ENCODE measurements at regions not wholly inside any gene's neighbourhood (a gene's known extent, or its start where the extent isn't known, plus 50 kb on each side); places are given as distances from the start of the nearest gene placed in this dataset.

DNA sequence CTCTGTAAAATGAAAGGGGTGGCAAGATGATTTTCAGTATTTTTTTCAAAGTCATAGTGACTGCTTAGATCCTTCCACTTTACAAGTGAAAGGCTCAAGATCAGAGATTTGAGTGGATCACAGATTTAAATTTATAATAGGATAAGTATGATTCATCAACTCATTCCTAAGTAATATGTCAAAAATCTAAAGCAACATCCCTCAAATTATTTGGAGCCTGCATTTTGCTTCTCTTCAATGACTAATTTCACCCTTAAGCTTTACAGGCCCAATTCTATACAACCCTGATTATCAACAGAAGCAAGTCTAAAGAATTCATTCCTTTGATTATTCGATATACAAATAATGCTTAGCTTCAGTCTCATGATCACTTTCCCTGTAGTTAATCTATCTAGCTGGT is 93.9 kb upstream of the HEY2 start:
- DNase-seq (ENCODE audit: extremely low spot score), result no peak
- ChIA-PET CTCF (interaction anchor here (2.3 kb wide), 1 partner anchor 28 kb away, joined by 5 read pairs; no protein-coding TSS in a partner anchor), POLR2A (no interaction called here)
- TF ChIP-seq, protein P1, sequence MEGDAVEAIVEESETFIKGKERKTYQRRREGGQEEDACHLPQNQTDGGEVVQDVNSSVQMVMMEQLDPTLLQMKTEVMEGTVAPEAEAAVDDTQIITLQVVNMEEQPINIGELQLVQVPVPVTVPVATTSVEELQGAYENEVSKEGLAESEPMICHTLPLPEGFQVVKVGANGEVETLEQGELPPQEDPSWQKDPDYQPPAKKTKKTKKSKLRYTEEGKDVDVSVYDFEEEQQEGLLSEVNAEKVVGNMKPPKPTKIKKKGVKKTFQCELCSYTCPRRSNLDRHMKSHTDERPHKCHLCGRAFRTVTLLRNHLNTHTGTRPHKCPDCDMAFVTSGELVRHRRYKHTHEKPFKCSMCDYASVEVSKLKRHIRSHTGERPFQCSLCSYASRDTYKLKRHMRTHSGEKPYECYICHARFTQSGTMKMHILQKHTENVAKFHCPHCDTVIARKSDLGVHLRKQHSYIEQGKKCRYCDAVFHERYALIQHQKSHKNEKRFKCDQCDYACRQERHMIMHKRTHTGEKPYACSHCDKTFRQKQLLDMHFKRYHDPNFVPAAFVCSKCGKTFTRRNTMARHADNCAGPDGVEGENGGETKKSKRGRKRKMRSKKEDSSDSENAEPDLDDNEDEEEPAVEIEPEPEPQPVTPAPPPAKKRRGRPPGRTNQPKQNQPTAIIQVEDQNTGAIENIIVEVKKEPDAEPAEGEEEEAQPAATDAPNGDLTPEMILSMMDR (IDR thresholded peaks at IDR 0.05; ENCODE audit: control extremely low read depth, extremely low read depth, low read depth, missing control alignments), result no peak

DNA sequence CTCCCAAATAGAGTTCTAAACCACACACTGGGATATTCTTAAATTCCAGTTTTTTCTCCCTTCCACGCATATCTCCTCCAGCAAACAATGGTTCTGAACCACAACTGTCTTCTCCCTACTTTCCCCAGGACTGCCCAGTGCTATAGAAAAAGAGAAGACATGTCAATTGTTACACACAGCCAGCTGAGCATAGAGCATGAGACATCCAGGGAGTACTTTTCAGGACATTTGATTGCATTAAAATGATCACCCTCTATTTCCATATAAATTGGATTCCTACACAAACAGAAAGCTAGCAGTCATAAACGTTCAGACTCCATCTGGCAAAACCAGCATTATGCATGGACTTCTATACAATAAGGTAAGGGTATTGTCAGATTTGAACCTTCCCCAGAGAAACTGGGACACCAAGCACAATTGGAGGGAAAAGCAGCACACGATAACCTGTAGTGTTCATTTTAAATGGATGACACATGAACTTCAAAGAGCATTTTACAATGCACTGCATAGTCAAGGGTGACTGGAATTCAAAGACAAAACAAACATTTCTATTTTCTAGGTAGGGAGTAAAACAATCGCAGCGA is 93.1 kb upstream of the HEY2 start:
- TF ChIP-seq, protein P1 (IDR thresholded peaks at IDR 0.05; ENCODE audit: control extremely low read depth, extremely low read depth, low read depth, missing control alignments), result no peak
- no peak for DNase-seq (ENCODE audit: extremely low spot score)
- ChIA-PET POLR2A (no interaction called here), CTCF (interaction anchor here (2.3 kb wide), 1 partner anchor 29 kb away, joined by 5 read pairs; no protein-coding TSS in a partner anchor)

DNA sequence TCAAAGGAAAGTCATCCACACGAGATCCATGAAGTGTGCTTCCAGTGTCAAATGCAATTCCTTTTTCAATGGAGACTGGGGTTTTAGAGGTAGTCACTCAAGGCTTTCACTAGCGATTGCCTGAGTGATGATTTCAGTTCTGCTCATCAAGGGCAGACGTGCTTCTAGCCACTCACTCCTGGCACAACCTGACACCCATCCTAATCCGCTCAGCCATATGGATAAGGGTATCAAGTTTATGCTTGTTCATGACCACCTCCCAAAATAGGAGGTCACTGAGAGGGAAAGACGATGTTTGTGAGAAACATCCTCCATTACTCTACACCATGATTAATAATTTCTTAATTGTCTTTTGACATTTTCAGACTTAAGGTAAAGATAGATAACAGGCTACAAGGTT is 91.3 kb upstream of the HEY2 start:
- ChIA-PET POLR2A (no interaction called here), CTCF (no interaction called here)
- no peak for DNase-seq (ENCODE audit: extremely low spot score)
- TF ChIP-seq, protein P1 (IDR thresholded peaks at IDR 0.05; ENCODE audit: control extremely low read depth, extremely low read depth, low read depth, missing control alignments), result no peak

DNA sequence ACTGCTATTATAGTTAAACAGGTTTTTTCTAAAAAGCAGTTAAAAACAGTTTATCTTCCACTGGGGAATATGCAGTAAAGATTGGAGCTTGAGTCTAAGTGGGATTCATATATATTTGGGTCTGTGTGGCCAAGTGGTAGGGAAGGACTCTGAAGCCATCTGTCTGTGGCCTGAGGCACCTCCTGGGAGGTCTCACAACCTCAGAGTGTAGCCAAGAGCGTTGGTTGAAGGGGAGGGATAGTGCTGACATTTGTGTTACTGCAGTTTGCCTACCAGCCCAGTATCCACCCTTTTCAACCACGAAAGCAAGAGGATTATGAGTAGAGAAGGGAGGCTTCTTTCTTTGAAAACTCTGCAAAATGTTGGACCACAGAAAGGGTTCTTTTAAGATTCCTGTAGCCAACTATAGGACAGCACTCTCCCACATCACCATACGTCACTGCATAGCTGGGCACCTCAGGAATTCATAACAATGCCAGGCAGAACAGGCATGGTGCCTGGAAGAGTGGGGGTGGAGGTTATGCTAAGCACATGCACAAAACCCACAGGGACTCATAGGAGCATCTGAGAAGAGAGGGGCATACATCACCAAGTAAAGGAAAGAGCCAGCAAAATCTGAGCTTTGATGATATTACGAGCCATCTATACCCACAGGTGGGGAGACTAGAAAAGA is 90.5 kb upstream of the HEY2 start:
- POLR2A ChIA-PET, result no interaction called here
- CTCF ChIA-PET, result no interaction called here
- DNase-seq (ENCODE audit: extremely low spot score), result no peak
- TF ChIP-seq, protein P1 (IDR thresholded peaks at IDR 0.05; ENCODE audit: control extremely low read depth, extremely low read depth, low read depth, missing control alignments), result no peak

DNA sequence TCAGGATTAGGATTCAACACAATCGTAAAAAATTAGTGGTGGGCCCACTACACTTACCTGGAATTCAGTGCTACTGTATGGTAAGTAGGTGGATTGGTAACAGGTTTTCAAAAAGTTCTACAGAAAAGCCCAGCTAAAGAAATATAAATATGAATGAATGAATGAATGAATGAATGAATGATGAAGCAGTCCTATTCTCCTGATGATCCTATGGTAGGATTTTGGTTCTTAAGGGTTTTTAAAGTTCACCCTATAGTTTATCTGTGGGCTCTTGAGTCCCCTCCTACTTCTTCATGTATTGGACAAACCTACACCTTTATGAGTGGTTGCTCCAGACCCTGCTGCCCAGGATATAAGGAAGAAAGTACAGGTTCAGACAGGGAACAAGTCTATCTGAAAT is 89.5 kb upstream of the HEY2 start:
- ChIA-PET CTCF (no interaction called here), POLR2A (no interaction called here)
- TF ChIP-seq, protein P1 (IDR thresholded peaks at IDR 0.05; ENCODE audit: control extremely low read depth, extremely low read depth, low read depth, missing control alignments), result no peak
- no peak for DNase-seq (ENCODE audit: extremely low spot score)

DNA sequence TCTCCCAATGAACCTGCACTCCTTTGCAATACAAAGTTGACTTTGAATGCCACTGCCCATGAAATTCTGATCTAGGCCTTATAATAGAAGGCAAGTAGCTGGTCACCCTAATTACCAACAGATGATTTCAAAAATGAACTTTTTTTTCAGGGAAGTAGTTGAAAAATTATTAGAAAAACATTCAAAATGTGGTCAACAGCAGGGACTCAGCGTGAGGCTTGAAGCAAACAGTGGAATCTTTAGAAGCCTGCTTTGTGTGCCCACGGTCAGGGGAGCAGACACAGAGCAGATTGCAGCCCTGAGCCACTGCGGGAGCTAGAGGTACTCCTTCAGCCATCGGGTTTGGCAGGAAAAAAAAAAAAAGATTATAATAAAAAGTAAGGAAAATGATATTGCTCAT is 87.1 kb upstream of the HEY2 start:
- POLR2A ChIA-PET, result no interaction called here
- TF ChIP-seq, protein P1 (IDR thresholded peaks at IDR 0.05; ENCODE audit: control extremely low read depth, extremely low read depth, low read depth, missing control alignments), result no peak
- CTCF ChIA-PET, result interaction anchor here (1.1 to 2.8 kb wide), 2 partner anchors 12 to 40 kb away, joined by 4 to 12 read pairs; no protein-coding TSS in a partner anchor
- DNase-seq (ENCODE audit: extremely low spot score), result no peak
